Upper lobe of right lung (tissue), 1 donor: ENCODE measurements at regions not wholly inside any gene's neighbourhood (a gene's known extent, or its start where the extent isn't known, plus 50 kb on each side); places are given as distances from the start of the nearest gene placed in this dataset.

Source experiments
- ATAC-seq: fragments of 200-7000 bp; cut with Tn5 transposase; one replicate; pipeline ENCODE4 v1.9.1; 2020; ENCODE audit warnings: mild to moderate bottlenecking, moderate library complexity
- DNase-seq: peaks from one replicate; pipeline ENCODE4 v3.0.0-alpha.2; 2020
- H3K27ac ChIP-seq: fragments of 200-600 bp; one replicate; pipeline ENCODE4 v1.8.0; 2022
- H3K27me3 ChIP-seq: fragments of 200-600 bp; one replicate; pipeline ENCODE4 v1.8.0; 2022; ENCODE audit warnings: mild to moderate bottlenecking
- H3K36me3 ChIP-seq: fragments of 200-600 bp; one replicate; pipeline ENCODE4 v1.8.0; 2022
- H3K4me1 ChIP-seq: fragments of 200-600 bp; one replicate; pipeline ENCODE4 v1.8.0; 2022
- H3K4me3 ChIP-seq: fragments of 200-600 bp; one replicate; pipeline ENCODE4 v1.8.0; 2022; ENCODE audit warnings: mild to moderate bottlenecking
- H3K9me3 ChIP-seq: fragments of 200-600 bp; one replicate; pipeline ENCODE4 v1.8.0; 2022
- intact Hi-C: fragments of 100-400 bp; cut with DNase I; formaldehyde crosslinking; loops from one replicate; pipeline ENCODE4 v1.11.0; 2022
- TF ChIP-seq, protein P1 (sequence below): fragments of 200-600 bp; IDR thresholded peaks from one replicate; pipeline ENCODE4 v1.8.0; 2022; ENCODE audit warnings: antibody characterized with exemption
- donor health status: DM: no; HTN: yes; CAD: no; lungs with severe emphysema.

DNA sequence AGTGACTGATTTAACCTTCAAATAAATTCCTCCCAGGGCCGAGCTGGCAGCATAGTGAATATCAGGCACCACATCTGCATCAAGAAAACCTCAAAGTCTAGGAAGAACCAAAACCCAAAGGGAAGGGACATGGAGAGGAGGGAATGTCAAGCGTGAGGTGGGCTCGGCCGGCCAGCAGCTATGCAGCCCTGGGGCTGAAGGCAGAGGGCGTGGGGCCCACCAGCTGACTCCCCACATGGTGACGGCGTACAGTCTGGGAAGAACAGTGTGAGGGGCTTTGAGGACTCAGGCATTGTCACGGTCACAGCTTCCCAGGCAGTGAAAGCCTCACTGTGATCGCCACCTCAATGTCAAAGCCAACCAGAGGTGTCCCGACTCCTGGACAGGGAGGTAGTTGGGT is 412.5 kb downstream of the SHANK2 start:
- no peak for ATAC-seq
- no peaks in the 10 kb centered on the region for H3K36me3 ChIP-seq
- H3K27ac ChIP-seq = no peak overlapping the region
- H3K9me3 ChIP-seq = peaks cover 7% of the 10 kb centered on the region
- no peaks in the 10 kb centered on the region for H3K4me1 ChIP-seq
- intact Hi-C loops = no loop called here
- TF ChIP-seq, protein P1, sequence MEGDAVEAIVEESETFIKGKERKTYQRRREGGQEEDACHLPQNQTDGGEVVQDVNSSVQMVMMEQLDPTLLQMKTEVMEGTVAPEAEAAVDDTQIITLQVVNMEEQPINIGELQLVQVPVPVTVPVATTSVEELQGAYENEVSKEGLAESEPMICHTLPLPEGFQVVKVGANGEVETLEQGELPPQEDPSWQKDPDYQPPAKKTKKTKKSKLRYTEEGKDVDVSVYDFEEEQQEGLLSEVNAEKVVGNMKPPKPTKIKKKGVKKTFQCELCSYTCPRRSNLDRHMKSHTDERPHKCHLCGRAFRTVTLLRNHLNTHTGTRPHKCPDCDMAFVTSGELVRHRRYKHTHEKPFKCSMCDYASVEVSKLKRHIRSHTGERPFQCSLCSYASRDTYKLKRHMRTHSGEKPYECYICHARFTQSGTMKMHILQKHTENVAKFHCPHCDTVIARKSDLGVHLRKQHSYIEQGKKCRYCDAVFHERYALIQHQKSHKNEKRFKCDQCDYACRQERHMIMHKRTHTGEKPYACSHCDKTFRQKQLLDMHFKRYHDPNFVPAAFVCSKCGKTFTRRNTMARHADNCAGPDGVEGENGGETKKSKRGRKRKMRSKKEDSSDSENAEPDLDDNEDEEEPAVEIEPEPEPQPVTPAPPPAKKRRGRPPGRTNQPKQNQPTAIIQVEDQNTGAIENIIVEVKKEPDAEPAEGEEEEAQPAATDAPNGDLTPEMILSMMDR = no peak
- H3K27me3 ChIP-seq = no peaks in the 10 kb centered on the region
- H3K4me3 ChIP-seq = no peak overlapping the region
- no peak for DNase-seq

DNA sequence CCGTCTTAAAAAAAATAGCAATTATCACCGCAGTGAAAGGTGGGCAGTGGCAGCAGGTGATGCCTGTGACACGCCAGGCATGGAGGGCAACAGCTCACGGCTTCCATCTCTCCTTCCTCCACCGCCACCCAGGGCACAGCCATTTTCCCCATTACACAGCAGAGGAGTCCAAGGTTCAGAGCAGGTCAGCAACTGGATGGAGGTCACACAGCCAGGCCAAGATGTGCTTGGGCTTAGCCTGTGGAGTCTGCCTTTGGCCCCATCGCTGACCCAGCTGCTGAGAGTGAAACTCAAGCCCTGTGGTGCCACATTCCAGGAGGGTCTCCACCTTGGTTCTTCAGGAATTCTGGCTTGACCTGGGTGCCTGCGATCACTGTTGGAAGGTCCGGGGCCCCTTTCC is 411.1 kb downstream of the SHANK2 start:
- no peak overlapping the region for H3K4me3 ChIP-seq
- no peaks in the 10 kb centered on the region for H3K36me3 ChIP-seq
- TF ChIP-seq, protein P1 = no peak
- no peaks in the 10 kb centered on the region for H3K4me1 ChIP-seq
- H3K27me3 ChIP-seq = no peaks in the 10 kb centered on the region
- H3K27ac ChIP-seq = no peak overlapping the region
- intact Hi-C loops = no loop called here
- DNase-seq (no peak), ATAC-seq (no peak)
- H3K9me3 ChIP-seq = peaks cover 7% of the 10 kb centered on the region

DNA sequence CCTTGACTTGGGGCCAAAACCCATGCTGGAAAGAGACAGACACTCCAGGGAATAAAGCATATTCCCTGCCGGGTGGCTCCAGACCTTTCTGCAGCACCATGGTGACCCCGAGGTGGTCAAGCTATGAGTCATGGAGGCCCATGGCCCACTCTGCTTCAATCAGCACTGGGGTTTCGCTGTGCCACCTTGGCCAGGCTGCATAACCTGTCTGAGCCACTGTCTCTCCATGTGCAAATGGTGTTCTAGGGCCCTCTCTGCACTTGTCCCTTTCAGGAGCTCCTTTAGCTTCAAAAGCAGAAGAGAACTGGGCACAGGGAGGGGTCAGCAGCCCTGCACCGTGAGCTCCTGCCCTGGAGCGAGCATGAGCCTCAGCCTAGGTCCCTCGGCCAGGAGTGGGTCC is 410.1 kb downstream of the SHANK2 start:
- ATAC-seq = no peak
- no peak overlapping the region for H3K27ac ChIP-seq
- H3K27me3 ChIP-seq = no peaks in the 10 kb centered on the region
- TF ChIP-seq, protein P1 = no peak
- intact Hi-C loops = no loop called here
- no peak for DNase-seq
- peaks cover 7% of the 10 kb centered on the region for H3K9me3 ChIP-seq
- H3K4me3 ChIP-seq = no peak overlapping the region
- no peaks in the 10 kb centered on the region for H3K4me1 ChIP-seq
- no peaks in the 10 kb centered on the region for H3K36me3 ChIP-seq

DNA sequence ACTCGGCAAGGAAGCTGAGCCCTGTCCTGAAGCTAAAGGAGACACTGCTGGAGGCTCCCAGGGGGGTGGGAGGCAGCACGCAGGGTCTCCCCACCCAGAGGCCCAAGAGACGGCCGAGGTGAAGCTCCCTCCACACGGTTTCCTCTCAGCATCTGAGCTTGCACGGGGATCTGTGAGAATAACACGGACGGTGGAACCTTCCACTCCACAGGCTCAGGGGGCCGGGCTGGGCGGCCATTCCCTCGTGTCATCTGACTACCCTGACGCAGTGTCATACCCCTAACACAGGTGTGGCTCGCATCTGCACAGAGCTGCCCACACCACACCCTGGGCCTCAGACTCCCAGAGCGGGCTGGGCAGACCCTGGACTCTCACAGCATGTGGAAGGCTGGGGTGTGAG is 409.7 kb downstream of the SHANK2 start:
- H3K9me3 ChIP-seq = peaks cover 7% of the 10 kb centered on the region
- intact Hi-C loops = no loop called here
- no peaks in the 10 kb centered on the region for H3K4me1 ChIP-seq
- H3K36me3 ChIP-seq = no peaks in the 10 kb centered on the region
- no peaks in the 10 kb centered on the region for H3K27me3 ChIP-seq
- TF ChIP-seq, protein P1 = no peak
- no peak for DNase-seq
- H3K27ac ChIP-seq = no peak overlapping the region
- ATAC-seq = no peak
- H3K4me3 ChIP-seq = no peak overlapping the region

DNA sequence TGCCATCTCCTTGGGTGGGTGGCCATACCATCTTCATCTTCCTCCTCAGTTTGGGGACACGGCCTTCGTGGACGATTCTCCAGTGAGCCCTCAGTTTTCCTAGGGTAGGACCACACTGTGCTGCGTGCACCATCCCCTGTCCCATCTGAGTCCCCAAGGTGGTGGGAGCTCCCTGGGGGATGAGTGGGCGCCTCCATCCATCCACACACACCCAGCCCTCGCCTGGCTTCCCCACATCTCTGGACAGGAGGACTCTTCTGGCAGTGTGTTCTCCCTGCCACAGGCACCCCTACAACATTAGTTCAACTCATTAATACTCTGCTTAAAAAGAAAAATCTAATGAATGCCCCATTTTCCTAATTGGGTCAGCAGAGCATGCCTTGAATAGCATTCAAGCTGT is 408.5 kb downstream of the SHANK2 start:
- Histone ChIP-seq H3K27me3 (no peaks in the 10 kb centered on the region), H3K9me3 (no peaks in the 10 kb centered on the region), H3K4me3 (no peak overlapping the region), H3K4me1 (no peaks in the 10 kb centered on the region), H3K27ac (no peak overlapping the region), H3K36me3 (no peaks in the 10 kb centered on the region)
- intact Hi-C loops = no loop called here
- ATAC-seq = no peak
- no peak for DNase-seq
- TF ChIP-seq, protein P1 = no peak

DNA sequence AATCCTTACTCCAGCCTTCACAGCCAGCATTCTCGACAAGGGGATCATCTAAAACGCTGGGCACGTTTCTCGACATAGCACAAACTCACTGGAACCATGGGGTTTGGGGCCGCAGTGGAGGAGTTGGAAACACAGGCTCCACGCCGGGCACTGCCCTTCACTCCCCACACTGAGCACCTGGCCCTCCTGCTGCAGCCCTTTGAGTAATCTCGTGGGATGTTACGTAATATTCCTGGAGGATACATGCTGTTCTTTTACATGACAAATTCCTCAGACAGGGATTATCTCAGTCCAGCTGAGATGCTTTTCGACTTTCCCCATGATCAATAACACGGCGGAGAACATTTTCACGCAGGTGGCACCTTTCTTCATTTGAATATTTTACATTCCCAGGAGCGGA is 408.0 kb downstream of the SHANK2 start:
- no peaks in the 10 kb centered on the region for H3K4me1 ChIP-seq
- H3K27ac ChIP-seq = no peak overlapping the region
- H3K27me3 ChIP-seq = no peaks in the 10 kb centered on the region
- H3K4me3 ChIP-seq = no peak overlapping the region
- DNase-seq (no peak), ATAC-seq (no peak)
- intact Hi-C loops = no loop called here
- no peaks in the 10 kb centered on the region for H3K36me3 ChIP-seq
- no peaks in the 10 kb centered on the region for H3K9me3 ChIP-seq
- TF ChIP-seq, protein P1 = no peak
